BE2C (cell line): ENCODE measurements at regions not wholly inside any gene's neighbourhood (a gene's known extent, or its start where the extent isn't known, plus 50 kb on each side); places are given as distances from the start of the nearest gene placed in this dataset.
"Not testable (repeated sequence)": the region's sequence is repeated elsewhere in the genome, so short reads cannot be mapped to it uniquely, and the experiment has no call there.

Experiments used
- DNase-seq: peaks from one replicate; pipeline ENCODE4 v3.0.0-alpha.2; 2020
- H3K27me3 ChIP-seq: fragments of 250-450 bp; sonication (Bioruptor Pico); 2 replicates; pipeline ENCODE4 v1.5.1; 2020; ENCODE audit warnings: mild to moderate bottlenecking
- H3K36me3 ChIP-seq: fragments of 250-450 bp; sonication (Bioruptor Pico); 2 replicates; pipeline ENCODE4 v1.5.1; 2020; ENCODE audit warnings: mild to moderate bottlenecking
- H3K4me1 ChIP-seq: fragments of 250-450 bp; sonication (Bioruptor Pico); 2 replicates; pipeline ENCODE4 v1.5.1; 2020
- H3K4me3 ChIP-seq: 2 replicates; pipeline ENCODE4 v1.5.1; 2011; ENCODE audit warnings: low read depth, low read length
- H3K9me3 ChIP-seq: fragments of 250-450 bp; sonication (Bioruptor Pico); 2 replicates; pipeline ENCODE4 v1.5.1; 2020
- TF ChIP-seq, protein P1 (sequence below): IDR thresholded peaks from 2 replicates; pipeline ENCODE4 v1.5.1; 2012; ENCODE audit warnings: mild to moderate bottlenecking, low read depth, low read length

DNA sequence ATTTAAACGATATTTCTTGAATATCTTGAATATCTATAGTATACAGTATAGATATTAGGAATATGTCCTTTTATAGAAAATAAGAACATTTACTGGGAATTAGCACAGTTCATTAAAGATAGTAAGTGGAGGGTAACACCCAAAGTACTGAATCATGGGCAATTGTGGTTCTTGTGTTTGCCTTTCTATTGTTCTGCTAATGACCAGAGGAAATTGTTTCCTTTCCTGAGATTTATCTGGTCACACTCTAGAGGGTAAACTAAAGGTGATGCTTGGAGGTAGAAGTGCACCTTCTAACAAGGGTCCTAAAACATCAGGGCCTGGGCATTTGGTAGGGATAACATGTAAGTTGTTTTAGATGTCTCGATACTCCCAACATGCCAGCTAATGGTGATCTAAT lies 241.3 kb upstream of the SFRP2 start:
- Histone ChIP-seq H3K4me3 (no peak overlapping the region), H3K9me3 (no peaks in the 10 kb centered on the region), H3K27me3 (no peaks in the 10 kb centered on the region), H3K36me3 (no peaks in the 10 kb centered on the region), H3K4me1 (no peaks in the 10 kb centered on the region)
- no peak for DNase-seq
- TF ChIP-seq, protein P1, sequence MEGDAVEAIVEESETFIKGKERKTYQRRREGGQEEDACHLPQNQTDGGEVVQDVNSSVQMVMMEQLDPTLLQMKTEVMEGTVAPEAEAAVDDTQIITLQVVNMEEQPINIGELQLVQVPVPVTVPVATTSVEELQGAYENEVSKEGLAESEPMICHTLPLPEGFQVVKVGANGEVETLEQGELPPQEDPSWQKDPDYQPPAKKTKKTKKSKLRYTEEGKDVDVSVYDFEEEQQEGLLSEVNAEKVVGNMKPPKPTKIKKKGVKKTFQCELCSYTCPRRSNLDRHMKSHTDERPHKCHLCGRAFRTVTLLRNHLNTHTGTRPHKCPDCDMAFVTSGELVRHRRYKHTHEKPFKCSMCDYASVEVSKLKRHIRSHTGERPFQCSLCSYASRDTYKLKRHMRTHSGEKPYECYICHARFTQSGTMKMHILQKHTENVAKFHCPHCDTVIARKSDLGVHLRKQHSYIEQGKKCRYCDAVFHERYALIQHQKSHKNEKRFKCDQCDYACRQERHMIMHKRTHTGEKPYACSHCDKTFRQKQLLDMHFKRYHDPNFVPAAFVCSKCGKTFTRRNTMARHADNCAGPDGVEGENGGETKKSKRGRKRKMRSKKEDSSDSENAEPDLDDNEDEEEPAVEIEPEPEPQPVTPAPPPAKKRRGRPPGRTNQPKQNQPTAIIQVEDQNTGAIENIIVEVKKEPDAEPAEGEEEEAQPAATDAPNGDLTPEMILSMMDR, result no peak

DNA sequence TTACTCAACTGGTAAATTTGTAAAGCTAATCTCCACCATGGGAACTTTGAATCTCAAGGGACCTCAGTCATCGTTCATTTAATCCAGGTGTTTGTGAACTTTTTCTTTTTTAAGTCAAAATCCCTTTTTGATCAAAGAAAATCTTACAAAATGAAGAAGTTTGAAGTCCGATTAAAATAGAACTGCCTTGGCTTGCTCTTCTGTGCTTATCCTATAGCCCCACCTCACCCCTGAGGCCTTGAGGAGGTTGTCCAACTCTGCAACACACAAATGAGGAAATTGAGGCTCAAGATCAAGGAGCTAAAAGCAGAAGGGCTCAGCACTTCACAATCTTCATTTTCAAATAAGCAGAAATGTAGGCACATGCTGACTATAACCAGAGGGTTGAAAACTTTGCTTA lies 240.3 kb upstream of the SFRP2 start:
- Histone ChIP-seq H3K9me3 (no peaks in the 10 kb centered on the region), H3K4me3 (no peak overlapping the region), H3K36me3 (no peaks in the 10 kb centered on the region), H3K27me3 (no peaks in the 10 kb centered on the region), H3K4me1 (no peaks in the 10 kb centered on the region)
- no peak for DNase-seq
- TF ChIP-seq, protein P1, result no peak

DNA sequence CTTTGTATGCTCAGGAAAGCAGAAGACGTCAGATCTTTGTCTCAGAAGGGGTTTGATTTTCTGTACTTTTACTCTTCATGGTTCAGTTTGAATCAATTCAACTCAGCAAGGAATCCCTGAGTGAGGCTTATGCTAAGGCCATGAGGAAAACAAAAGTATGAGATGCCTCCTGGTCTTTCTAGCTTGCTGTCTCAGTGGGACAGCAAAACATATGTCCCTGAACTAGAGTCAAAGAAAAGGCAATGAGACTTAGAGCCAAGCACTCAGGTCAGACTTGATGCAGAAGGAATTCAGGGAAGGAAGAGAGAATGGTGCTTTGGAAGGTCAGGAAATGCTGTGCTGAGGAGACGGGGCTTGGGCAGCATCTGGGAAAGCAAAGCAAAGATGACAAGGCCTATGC lies 236.2 kb upstream of the SFRP2 start:
- TF ChIP-seq, protein P1, result no peak
- no peak overlapping the region for H3K4me3 ChIP-seq
- H3K9me3 ChIP-seq, result no peaks in the 10 kb centered on the region
- no peaks in the 10 kb centered on the region for H3K36me3 ChIP-seq
- H3K27me3 ChIP-seq, result no peaks in the 10 kb centered on the region
- H3K4me1 ChIP-seq, result no peaks in the 10 kb centered on the region
- no peak for DNase-seq

DNA sequence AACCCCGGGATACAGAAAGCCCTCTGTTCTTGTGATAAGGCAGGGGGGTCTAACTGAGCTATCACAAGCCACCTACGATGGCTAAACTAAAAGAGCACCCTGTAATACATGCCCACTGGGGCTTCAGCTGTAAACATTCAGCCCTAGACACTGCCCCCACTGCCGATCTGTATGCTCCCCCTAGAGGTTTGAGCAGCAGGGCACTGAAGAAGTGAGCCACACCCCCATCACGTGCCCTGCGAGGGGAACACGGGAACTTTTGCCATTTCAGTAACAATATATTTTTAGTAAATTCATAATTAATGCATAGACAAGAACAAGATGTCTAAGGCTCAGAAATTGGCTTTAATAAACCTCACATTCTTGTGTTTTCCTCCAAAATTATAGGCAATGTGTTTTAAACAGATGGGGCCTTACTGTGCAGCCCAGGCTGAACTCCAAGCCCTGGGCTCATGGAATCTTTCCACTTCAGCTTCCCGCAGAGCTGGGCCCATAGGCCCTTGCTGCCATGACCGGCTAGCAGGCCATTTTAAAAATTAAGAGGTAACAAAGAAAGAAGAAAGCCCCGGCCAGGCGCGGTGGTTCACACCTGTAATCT lies 235.3 kb upstream of the SFRP2 start:
- Histone ChIP-seq H3K4me1 (no peaks in the 10 kb centered on the region), H3K36me3 (no peaks in the 10 kb centered on the region), H3K9me3 (no peaks in the 10 kb centered on the region), H3K27me3 (no peaks in the 10 kb centered on the region), H3K4me3 (no peak overlapping the region)
- TF ChIP-seq, protein P1, result peak; percentile 9; the same call in 1 of the 2 replicates
- no peak for DNase-seq

DNA sequence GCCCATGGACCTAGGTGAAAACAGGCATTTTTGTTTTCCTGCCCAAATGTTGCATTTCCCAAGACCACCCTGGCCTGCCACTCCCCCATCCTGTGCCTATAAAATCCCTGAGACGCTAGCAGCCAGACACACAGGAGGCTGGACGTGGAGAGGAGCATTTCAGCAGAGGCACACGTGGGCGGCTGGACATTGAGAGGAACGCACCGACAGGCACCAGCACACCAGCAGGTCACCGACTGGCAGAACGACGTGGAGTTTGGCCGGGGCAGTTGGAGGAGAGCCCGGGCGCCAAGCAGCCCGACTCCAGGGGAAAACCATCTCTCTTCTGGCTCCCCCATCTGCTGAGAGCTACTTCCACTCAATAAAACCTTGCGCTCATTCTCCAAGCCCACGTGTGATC lies 234.8 kb upstream of the SFRP2 start:
- H3K27me3 ChIP-seq, H3K36me3 ChIP-seq, H3K4me1 ChIP-seq, H3K9me3 ChIP-seq, DNase-seq, H3K4me3 ChIP-seq: not testable (repeated sequence)

DNA sequence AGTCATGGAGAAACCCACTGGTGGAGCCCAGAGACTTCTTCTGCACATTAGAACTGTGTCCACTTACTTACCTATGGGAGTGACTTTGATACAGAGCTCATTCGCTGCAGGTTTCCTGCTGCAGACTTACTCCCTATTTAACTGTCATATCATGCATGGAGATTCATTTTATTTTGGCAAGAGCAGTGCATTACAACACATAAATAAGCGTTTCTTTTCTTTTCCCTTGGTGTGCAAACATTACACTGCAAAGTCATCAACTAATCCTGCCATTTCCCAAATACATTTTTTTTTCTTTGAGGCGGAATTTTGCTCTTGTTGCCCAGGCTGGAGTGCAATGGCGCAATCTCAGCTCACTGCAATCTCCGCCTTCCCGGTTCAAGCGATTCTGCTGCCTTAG lies 230.9 kb upstream of the SFRP2 start:
- Histone ChIP-seq H3K9me3 (no peaks in the 10 kb centered on the region), H3K36me3 (no peaks in the 10 kb centered on the region), H3K4me1 (no peaks in the 10 kb centered on the region), H3K27me3 (no peaks in the 10 kb centered on the region), H3K4me3 (no peak overlapping the region)
- DNase-seq, result no peak
- TF ChIP-seq, protein P1, result no peak

DNA sequence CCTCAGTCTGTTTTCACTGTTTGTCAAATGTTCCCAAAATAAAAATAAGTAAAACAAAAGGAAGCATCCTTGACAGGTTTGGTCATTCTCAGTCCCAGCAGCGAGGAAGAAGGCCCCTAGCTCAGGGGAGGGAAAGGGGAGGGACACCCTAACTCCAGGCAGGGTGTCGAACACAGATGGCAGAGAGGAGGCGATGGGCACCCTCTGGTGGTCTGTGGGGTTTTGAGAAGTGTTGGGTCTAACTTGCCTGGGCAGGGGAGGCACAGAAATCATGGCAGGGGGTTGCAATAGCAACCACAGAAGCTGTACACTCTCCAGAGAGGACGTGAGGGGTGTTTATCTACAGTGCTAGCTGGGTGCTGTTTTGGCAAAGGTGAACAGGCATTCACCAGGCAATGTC lies 229.8 kb upstream of the SFRP2 start:
- no peaks in the 10 kb centered on the region for H3K36me3 ChIP-seq
- TF ChIP-seq, protein P1, result peak; percentile 32
- H3K9me3 ChIP-seq, result no peaks in the 10 kb centered on the region
- H3K4me1 ChIP-seq, result no peaks in the 10 kb centered on the region
- no peak overlapping the region for H3K4me3 ChIP-seq
- H3K27me3 ChIP-seq, result no peaks in the 10 kb centered on the region
- DNase-seq, result no peak
